H1 (cell line): ENCODE measurements at regions not wholly inside any gene's neighbourhood (a gene's known extent, or its start where the extent isn't known, plus 50 kb on each side); places are given as distances from the start of the nearest gene placed in this dataset.

ENCODE experiments used
- CTCF ChIA-PET: fragments of 300-600 bp; sonication (Branson Sonifier 250); formaldehyde crosslinking; loops from one replicate; lab custom pipeline; 2021; ENCODE audit not compliant: partially characterized antibody; lab: Charles Lee
- POLR2A ChIA-PET: fragments of 300-600 bp; sonication (Branson Sonifier 250); formaldehyde crosslinking; loops from one replicate; lab custom pipeline; 2021; ENCODE audit warnings: inconsistent platforms; ENCODE audit not compliant: partially characterized antibody; lab: Charles Lee
- DNase-seq, 2 experiments: peaks; one replicate each; pipeline versions ENCODE4 v3.0.0 to v3.0.0-alpha.2; 2010 to 2022; ENCODE audit warnings: low spot score in 2 of 2, low read depth in 1 of 2, mixed read lengths in 1 of 2
- FAIRE-seq: peaks from 2 replicates; lab custom pipeline; 2011; peaks lifted over from hg19 to GRCh38; lab: Jason Lieb, UNC
- H2AFZ ChIP-seq: 2 replicates; pipeline ENCODE4 v1.8.1; 2012; ENCODE audit warnings: low read length, inconsistent platforms
- H2AK5ac ChIP-seq: 2 replicates; pipeline ENCODE4 v1.6.1; 2013; ENCODE audit warnings: low read depth, low read length
- H2BK120ac ChIP-seq: replicated peaks from 2 replicates; pipeline ENCODE3; 2013; ENCODE audit warnings: low read depth, low read length, inconsistent platforms
- H2BK12ac ChIP-seq: 2 replicates; pipeline ENCODE4 v1.6.1; 2013; ENCODE audit warnings: low read depth, low read length
- H2BK15ac ChIP-seq: 2 replicates; pipeline ENCODE4 v1.6.1; 2013; ENCODE audit warnings: low read length
- H2BK20ac ChIP-seq: 2 replicates; pipeline ENCODE4 v1.6.1; 2013; ENCODE audit warnings: low read length
- H2BK5ac ChIP-seq: 2 replicates; pipeline ENCODE4 v1.6.1; 2013; ENCODE audit warnings: low read depth, low read length
- H3K14ac ChIP-seq: 2 replicates; pipeline ENCODE4 v1.6.1; 2013; ENCODE audit warnings: inconsistent platforms; ENCODE audit not compliant: insufficient read length
- H3K18ac ChIP-seq: 2 replicates; pipeline ENCODE4 v1.6.1; 2013; ENCODE audit warnings: low read length; ENCODE audit errors: extremely low read depth
- H3K23ac ChIP-seq: 2 replicates; pipeline ENCODE4 v1.6.1; 2013; ENCODE audit warnings: inconsistent platforms; ENCODE audit not compliant: insufficient read length
- H3K23me2 ChIP-seq: 2 replicates; pipeline ENCODE4 v1.6.1; 2013; ENCODE audit warnings: low read depth, low read length
- H3K27ac ChIP-seq: 2 replicates; pipeline ENCODE4 v1.6.1; 2011; ENCODE audit warnings: low read depth, low read length, inconsistent platforms
- H3K27me3 ChIP-seq, 4 experiments: replicated peaks in 1 of 4; 1 replicate in 1 of 4; 2 replicates in 3 of 4; pipeline versions ENCODE4 v1.6.1 to v1.8.1; 2011 to 2013; ENCODE audit warnings: low read length in 3 of 4, mild to moderate bottlenecking in 3 of 4, inconsistent platforms in 2 of 4, mixed read lengths in 2 of 4, moderate library complexity in 1 of 4; ENCODE audit not compliant: control insufficient read depth in 3 of 4, insufficient read depth in 3 of 4; ENCODE audit errors: extremely low read depth in 1 of 4
- H3K36me3 ChIP-seq, 4 experiments: 2 replicates each; pipeline versions ENCODE4 v1.6.1 to v1.8.1; 2011 to 2013; ENCODE audit warnings: mild to moderate bottlenecking in 4 of 4, low read length in 3 of 4, moderate library complexity in 2 of 4, control low read depth in 1 of 4, inconsistent platforms in 1 of 4; ENCODE audit not compliant: insufficient read depth in 4 of 4, control insufficient read depth in 2 of 4
- H3K4ac ChIP-seq: replicated peaks from 2 replicates; pipeline ENCODE3; 2013; ENCODE audit warnings: low read length, low read depth, mixed read lengths, inconsistent platforms; ENCODE audit not compliant: insufficient read length
- H3K4me1 ChIP-seq, 4 experiments: replicated peaks in 1 of 4; 1 replicate in 1 of 4; 2 replicates in 3 of 4; pipeline versions ENCODE4 v1.6.1 to v1.8.1; 2011 to 2013; ENCODE audit warnings: low read length in 3 of 4, inconsistent platforms in 2 of 4, mixed read lengths in 1 of 4; ENCODE audit not compliant: insufficient read depth in 4 of 4, control insufficient read depth in 3 of 4
- H3K4me2 ChIP-seq, 2 experiments: 2 replicates each; pipeline versions ENCODE4 v1.6.1 to v1.8.1; 2011 to 2013; ENCODE audit warnings: low read depth in 2 of 2, low read length in 2 of 2, control low read depth in 1 of 2, inconsistent platforms in 1 of 2, mild to moderate bottlenecking in 1 of 2; ENCODE audit not compliant: insufficient read depth in 1 of 2
- H3K4me3 ChIP-seq, 4 experiments: fragments of 200-600, 300-600 bp in 1 of 4; sonication (generic), shearing (Covaris generic), sonication (Bioruptor Twin) in 1 of 4; 2 replicates each; pipeline versions ENCODE4 v1.5.1 to v1.8.1; 2011 to 2016; ENCODE audit warnings: low read length in 4 of 4, low read depth in 3 of 4, control low read depth in 2 of 4, inconsistent platforms in 2 of 4, mild to moderate bottlenecking in 2 of 4, mixed read lengths in 1 of 4, moderate library complexity in 1 of 4; ENCODE audit not compliant: insufficient read depth in 2 of 4; ENCODE audit errors: extremely low read depth in 1 of 4
- H3K56ac ChIP-seq: replicated peaks from 2 replicates; pipeline ENCODE3; 2013; ENCODE audit warnings: low read depth, mild to moderate bottlenecking, mixed read lengths, low read length, inconsistent platforms; ENCODE audit not compliant: insufficient read length
- H3K79me1 ChIP-seq: 2 replicates; pipeline ENCODE4 v1.6.1; 2013; ENCODE audit warnings: low read depth, low read length, control low read depth
- H3K79me2 ChIP-seq, 2 experiments: 2 replicates each; pipeline versions ENCODE4 v1.6.1 to v1.8.1; 2012 to 2013; ENCODE audit warnings: low read length in 2 of 2, mild to moderate bottlenecking in 2 of 2, inconsistent platforms in 1 of 2; ENCODE audit not compliant: insufficient read depth in 2 of 2, control insufficient read depth in 1 of 2
- H3K9ac ChIP-seq, 4 experiments: replicated peaks in 1 of 4; 1 replicate in 1 of 4; 2 replicates in 3 of 4; pipeline versions ENCODE4 v1.6.1 to v1.8.1; 2011 to 2013; ENCODE audit warnings: low read depth in 3 of 4, low read length in 3 of 4, control low read depth in 2 of 4, mild to moderate bottlenecking in 2 of 4, moderate library complexity in 2 of 4, inconsistent platforms in 1 of 4; ENCODE audit errors: extremely low read depth in 1 of 4
- H3K9me3 ChIP-seq, 2 experiments: 2 replicates each; pipeline versions ENCODE4 v1.6.1 to v1.8.1; 2012 to 2013; ENCODE audit warnings: mild to moderate bottlenecking in 2 of 2, moderate library complexity in 2 of 2, control low read depth in 1 of 2, inconsistent platforms in 1 of 2, low read depth in 1 of 2, low read length in 1 of 2, mixed read lengths in 1 of 2; ENCODE audit not compliant: insufficient read depth in 2 of 2
- H4K20me1 ChIP-seq, 2 experiments: replicated peaks in 1 of 2; 2 replicates each; pipeline versions ENCODE3 to v1.8.1; 2011 to 2013; ENCODE audit warnings: inconsistent platforms in 2 of 2, low read length in 2 of 2, mild to moderate bottlenecking in 1 of 2; ENCODE audit not compliant: insufficient read depth in 2 of 2, control insufficient read depth in 1 of 2
- H4K5ac ChIP-seq: 2 replicates; pipeline ENCODE4 v1.6.1; 2013; ENCODE audit warnings: low read length, low read depth, mixed read lengths, inconsistent platforms; ENCODE audit not compliant: insufficient read length
- H4K8ac ChIP-seq: 2 replicates; pipeline ENCODE4 v1.8.0; 2013; ENCODE audit warnings: mild to moderate bottlenecking, moderate library complexity, low read length, inconsistent platforms; ENCODE audit not compliant: insufficient read depth; ENCODE audit errors: extremely low read depth
- H4K91ac ChIP-seq: replicated peaks from 2 replicates; pipeline ENCODE3; 2013; ENCODE audit warnings: low read length, mixed read lengths, inconsistent platforms; ENCODE audit not compliant: insufficient read length
- CBX5 ChIP-seq: fragments of 300-800, 300-1000 bp; sonication (generic); IDR thresholded peaks from 2 replicates; pipeline ENCODE4 v1.7.1; 2016; ENCODE audit warnings: antibody characterized with exemption, low read length, low read depth
- CBX8 ChIP-seq: fragments of 300-800, 300-1000 bp; sonication (generic); IDR thresholded peaks from 2 replicates; pipeline ENCODE4 v1.7.1; 2016; ENCODE audit warnings: low read depth, low read length, borderline replicate concordance
- CEBPB ChIP-seq: IDR thresholded peaks from 2 replicates; pipeline ENCODE4 v1.6.1; 2012; ENCODE audit warnings: low read depth, low read length
- FOSL1 ChIP-seq: IDR thresholded peaks from 2 replicates; pipeline ENCODE4 v1.6.1; 2011; ENCODE audit warnings: mild to moderate bottlenecking, low read depth, low read length, moderate library complexity; ENCODE audit not compliant: insufficient read depth
- GABPA ChIP-seq: IDR thresholded peaks from 2 replicates; pipeline ENCODE4 v1.6.1; 2011; ENCODE audit warnings: mild to moderate bottlenecking, low read length, moderate library complexity, borderline replicate concordance; ENCODE audit not compliant: insufficient read depth
- KDM1A ChIP-seq: fragments of 200-600, 300-600 bp; sonication (generic); IDR thresholded peaks from 2 replicates; pipeline ENCODE4 v1.7.1; 2016; ENCODE audit warnings: mild to moderate bottlenecking, low read length, borderline replicate concordance
- KDM4A ChIP-seq: IDR thresholded peaks from one replicate; pipeline ENCODE4 v1.7.1; 2012; ENCODE audit warnings: low read depth, mild to moderate bottlenecking, moderate library complexity, low read length, inconsistent platforms; ENCODE audit not compliant: severe bottlenecking
- MAX ChIP-seq: IDR thresholded peaks from 2 replicates; pipeline ENCODE4 v1.6.1; 2012; ENCODE audit warnings: inconsistent platforms
- NRF1 ChIP-seq: IDR thresholded peaks from 2 replicates; pipeline ENCODE4 v1.6.1; 2011; ENCODE audit warnings: mild to moderate bottlenecking, low read depth, low read length, improper control_type of control experiment
- POLR2AphosphoS5 ChIP-seq: IDR thresholded peaks from 2 replicates; pipeline ENCODE4 v1.6.1; 2011; ENCODE audit warnings: low read depth, low read length
- SAP30 ChIP-seq: fragments of 300-600 bp; sonication (generic); IDR thresholded peaks from 2 replicates; pipeline ENCODE4 v1.7.1; 2012; ENCODE audit warnings: low read length, moderate library complexity, mild to moderate bottlenecking, inconsistent platforms; ENCODE audit not compliant: insufficient read depth, insufficient replicate concordance
- SP4 ChIP-seq: IDR thresholded peaks from 2 replicates; pipeline ENCODE4 v1.6.1; 2012; ENCODE audit warnings: low read length, inconsistent platforms
- TAF1 ChIP-seq: IDR thresholded peaks from 2 replicates; pipeline ENCODE4 v1.6.1; 2011; ENCODE audit warnings: mild to moderate bottlenecking, low read depth, low read length
- TBP ChIP-seq: IDR thresholded peaks from 2 replicates; pipeline ENCODE4 v1.6.1; 2011; ENCODE audit warnings: low read depth, low read length, improper control_type of control experiment
- TCF12 ChIP-seq: IDR thresholded peaks from 2 replicates; pipeline ENCODE4 v1.6.1; 2011; ENCODE audit warnings: low read depth, mild to moderate bottlenecking, low read length
- TEAD4 ChIP-seq: IDR thresholded peaks from 2 replicates; pipeline ENCODE4 v1.6.1; 2012; ENCODE audit warnings: low read depth, low read length, inconsistent platforms, mixed read lengths
- WGBS, 2 experiments: shearing (Covaris generic) in 1 of 2; methylation state at CpG; one replicate each; pipeline versions ENCODE4 v1.1.6 to v1.1.7; 2013 to 2015; ENCODE audit warnings: low lambda C conversion rate in 2 of 2, mixed read lengths in 2 of 2, inconsistent platforms in 1 of 2, low coverage in 1 of 2, missing lambda C conversion rate in 1 of 2; ENCODE audit not compliant: insufficient replicate concordance in 2 of 2, insufficient coverage in 1 of 2, insufficient read length in 1 of 2; ENCODE audit errors: extremely low coverage in 1 of 2, missing lambda C conversion rate in 1 of 2; 5-methylcytosine and 5-hydroxymethylcytosine counted together

- no peaks in the 10 kb centered on the region for H3K79me2 ChIP-seq
- no peak overlapping the region for H2BK5ac ChIP-seq
- no peaks in the 10 kb centered on the region for H4K20me1 ChIP-seq
- no peak overlapping the region for H2BK120ac ChIP-seq
- H3K18ac ChIP-seq, result no peak overlapping the region
- H3K14ac ChIP-seq, result no peak overlapping the region
- CTCF ChIA-PET, result no interaction called here
- H3K9me3 ChIP-seq, result no peaks in the 10 kb centered on the region
- 78% methylated on average over 1 of the region's 1 CpG; no CpG with 5 or more reads in 1 of the 2 experiments for WGBS, 2 experiments
- H3K4me1 ChIP-seq, result no peaks in the 10 kb centered on the region
- no peak overlapping the region for H3K23ac ChIP-seq
- H3K27ac ChIP-seq, result no peak overlapping the region
- no peak overlapping the region for H2BK12ac ChIP-seq
- no peak overlapping the region for H3K56ac ChIP-seq
- H3K4me2 ChIP-seq, result no peak overlapping the region
- no peak for DNase-seq
- H3K27me3 ChIP-seq, result no peaks in the 10 kb centered on the region
- no peaks in the 10 kb centered on the region for H3K79me1 ChIP-seq
- no peak overlapping the region for H2AFZ ChIP-seq
- no peaks in the 10 kb centered on the region for H3K36me3 ChIP-seq
- H4K8ac ChIP-seq, result no peak overlapping the region
- H3K9ac ChIP-seq, result no peak overlapping the region
- no peaks in the 10 kb centered on the region for H3K23me2 ChIP-seq
- no peak for FAIRE-seq
- H2AK5ac ChIP-seq, result no peak overlapping the region
- H2BK20ac ChIP-seq, result no peak overlapping the region
- no peak overlapping the region for H4K5ac ChIP-seq
- POLR2A ChIA-PET, result no interaction called here
- no peak overlapping the region for H4K91ac ChIP-seq
- H3K4ac ChIP-seq, result no peak overlapping the region
- H2BK15ac ChIP-seq, result no peak overlapping the region
- no peak overlapping the region for H3K4me3 ChIP-seq
- TF ChIP-seq KDM4A, result no peak
- TF ChIP-seq TCF12, result no peak
- no peak for TF ChIP-seq TBP
- no peak for TF ChIP-seq GABPA
- TF ChIP-seq FOSL1, result no peak
- no peak for TF ChIP-seq KDM1A
- no peak for TF ChIP-seq CBX5
- TF ChIP-seq SAP30, result no peak
- no peak for TF ChIP-seq POLR2AphosphoS5
- no peak for TF ChIP-seq CEBPB
- no peak for TF ChIP-seq MAX
- no peak for TF ChIP-seq CBX8
- TF ChIP-seq NRF1, result no peak
- no peak for TF ChIP-seq TAF1
- no peak for TF ChIP-seq SP4
- no peak for TF ChIP-seq TEAD4
These were observed 599.1 kb upstream of the PRMT6 start for GRCh38 chr1:106457368-106457767.
